A549 (cell line): ENCODE measurements at regions not wholly inside any gene's neighbourhood (a gene's known extent, or its start where the extent isn't known, plus 50 kb on each side); places are given as distances from the start of the nearest gene placed in this dataset.

Experiments
- BHLHE40 ChIP-seq: IDR thresholded peaks from 2 replicates; pipeline ENCODE4 v1.6.1; 2012; ENCODE audit warnings: low read depth, low read length, inconsistent platforms
- CTCF ChIP-seq: fragments of >200 bp; sonication (Bioruptor Twin); formaldehyde crosslinking; IDR thresholded peaks from 3 replicates; pipeline ENCODE4 v1.5.1; 2016
- EHMT2 ChIP-seq: fragments of 200-600 bp; sonication (generic); IDR thresholded peaks from 2 replicates; pipeline ENCODE4 v1.6.1; 2016; ENCODE audit warnings: antibody characterized with exemption, low read depth, mild to moderate bottlenecking, moderate library complexity
- EP300 ChIP-seq, 2 experiments: fragments of >200 bp; sonication (Bioruptor Twin); formaldehyde crosslinking; IDR thresholded peaks; 2 replicates in 1 of 2; 3 replicates in 1 of 2; pipeline ENCODE4 v1.6.1; 2016 to 2017
- KDM5A ChIP-seq: fragments of 200-600 bp; sonication (generic); IDR thresholded peaks from 2 replicates; pipeline ENCODE4 v1.6.1; 2016; ENCODE audit warnings: antibody characterized with exemption, mild to moderate bottlenecking
- POLR2A ChIP-seq: IDR thresholded peaks from 2 replicates; pipeline ENCODE4 v1.6.1; 2012; ENCODE audit warnings: mild to moderate bottlenecking, low read length
- RAD21 ChIP-seq, 2 experiments: fragments of >200 bp in 1 of 2; sonication (Bioruptor Twin) in 1 of 2; formaldehyde crosslinking in 1 of 2; IDR thresholded peaks in 1 of 2; conservative IDR thresholded peaks in 1 of 2; 2 replicates in 1 of 2; 3 replicates in 1 of 2; pipeline ENCODE4 v1.6.1; 2012 to 2018; ENCODE audit warnings: inconsistent platforms in 1 of 2
- REST ChIP-seq: fragments of 200-600 bp; sonication (generic); IDR thresholded peaks from 2 replicates; pipeline ENCODE4 v1.6.1; 2016; ENCODE audit warnings: antibody characterized with exemption, mild to moderate bottlenecking, moderate library complexity
- RFX5 ChIP-seq: fragments of 450-650 bp; IDR thresholded peaks from 2 replicates; pipeline ENCODE4 v1.7.1; 2014; ENCODE audit warnings: antibody characterized with exemption, mild to moderate bottlenecking, moderate library complexity
- RNF2 ChIP-seq: fragments of 200-600 bp; sonication (generic); IDR thresholded peaks from 2 replicates; pipeline ENCODE4 v1.6.1; 2016; ENCODE audit warnings: low read depth, mild to moderate bottlenecking, antibody characterized with exemption, moderate library complexity, borderline replicate concordance
- SMC3 ChIP-seq: fragments of >200 bp; sonication (Bioruptor Twin); formaldehyde crosslinking; IDR thresholded peaks from 3 replicates; pipeline ENCODE4 v1.6.1; 2018; ENCODE audit warnings: inconsistent platforms
- ZFP36 ChIP-seq: fragments of 450-650 bp; IDR thresholded peaks from 2 replicates; pipeline ENCODE4 v1.6.1; 2014; ENCODE audit warnings: borderline replicate concordance; ENCODE audit not compliant: partially characterized antibody

- no peak for TF ChIP-seq POLR2A
- no peak for TF ChIP-seq CTCF
- no peak for TF ChIP-seq KDM5A
- TF ChIP-seq EHMT2, result no peak
- TF ChIP-seq EP300 (IDR thresholded peaks at IDR 0.05), result no peak
- no peak for TF ChIP-seq REST
- TF ChIP-seq ZFP36, result no peak
- no peak for TF ChIP-seq RNF2
- no peak for TF ChIP-seq BHLHE40
- no peak for TF ChIP-seq RAD21 (conservative IDR thresholded peaks at IDR 0.05 in 1 of 2, IDR thresholded peaks at IDR 0.05 in 1 of 2)
- no peak for TF ChIP-seq SMC3
- TF ChIP-seq RFX5, result no peak
Measured at GRCh38 chr2:19109518-19109917, 248.9 kb downstream of the OSR1 start.
